ENCODE measurements at regions not wholly inside any gene's neighbourhood (a gene's known extent, or its start where the extent isn't known, plus 50 kb on each side); places are given as distances from the start of the nearest gene placed in this dataset.
"Not testable (repeated sequence)": the region's sequence is repeated elsewhere in the genome, so short reads cannot be mapped to it uniquely, and the experiment has no call there.

DNA sequence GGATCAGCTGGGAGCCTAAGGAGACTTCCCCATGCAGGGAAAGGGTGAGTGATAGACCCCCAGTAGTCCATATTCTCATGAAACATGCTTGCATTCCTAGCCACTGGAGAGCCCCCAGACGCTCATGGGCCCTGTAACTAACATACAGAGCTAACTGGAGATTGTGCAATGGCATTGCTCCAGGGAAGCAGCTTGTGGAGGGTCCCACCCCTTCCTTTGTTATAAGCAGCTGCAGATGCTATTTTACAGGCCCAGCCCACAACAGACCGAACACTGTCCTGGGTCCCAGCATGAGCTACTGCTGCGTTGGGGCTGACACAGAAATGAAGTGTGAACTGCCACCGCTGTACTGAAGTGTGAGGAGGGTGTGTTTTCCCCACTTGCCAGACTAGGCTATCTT is 1465.7 kb upstream of the DIAPH2 start:
- no peak for DNase-seq

DNA sequence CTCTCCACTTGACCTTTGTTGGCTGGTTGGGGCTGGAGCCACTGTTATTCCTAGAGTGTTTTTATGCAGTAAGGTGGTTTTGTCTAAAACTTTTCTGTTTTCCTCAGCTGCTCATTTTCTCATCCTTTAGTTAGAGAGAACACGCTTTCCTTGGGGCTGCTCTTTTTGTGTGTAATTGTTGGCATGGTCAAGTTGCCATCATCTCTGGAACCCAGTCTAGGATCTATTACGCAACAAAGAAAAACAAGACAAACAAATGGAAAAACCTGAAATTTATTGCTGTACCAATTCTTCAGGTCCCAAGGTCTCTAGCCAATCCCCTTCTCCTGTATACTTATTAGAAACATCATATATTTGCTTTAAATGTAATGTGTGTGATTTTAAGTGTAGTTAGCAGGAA is 1436.3 kb upstream of the DIAPH2 start:
- no peak for DNase-seq

DNA sequence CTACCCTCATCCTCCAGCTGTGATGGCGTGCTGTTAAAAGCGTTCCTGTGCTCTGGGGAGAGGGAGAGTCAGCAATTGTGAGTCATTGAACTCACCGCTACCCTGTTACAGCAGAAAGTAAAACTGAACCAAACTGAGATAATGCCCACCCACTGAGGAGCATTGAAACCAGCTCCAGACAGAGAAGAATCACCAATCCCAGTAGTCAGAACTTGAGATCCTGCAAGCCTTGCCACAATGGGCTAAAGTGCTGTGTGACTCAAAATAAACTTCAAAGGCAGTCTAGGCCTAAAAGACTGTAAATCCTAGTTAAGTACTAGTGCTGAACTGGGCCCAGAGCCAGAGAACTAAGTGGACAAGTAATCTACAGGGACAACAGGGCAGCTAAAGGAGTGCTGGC is 1394.2 kb upstream of the DIAPH2 start:
- DNase-seq, result no peak

DNA sequence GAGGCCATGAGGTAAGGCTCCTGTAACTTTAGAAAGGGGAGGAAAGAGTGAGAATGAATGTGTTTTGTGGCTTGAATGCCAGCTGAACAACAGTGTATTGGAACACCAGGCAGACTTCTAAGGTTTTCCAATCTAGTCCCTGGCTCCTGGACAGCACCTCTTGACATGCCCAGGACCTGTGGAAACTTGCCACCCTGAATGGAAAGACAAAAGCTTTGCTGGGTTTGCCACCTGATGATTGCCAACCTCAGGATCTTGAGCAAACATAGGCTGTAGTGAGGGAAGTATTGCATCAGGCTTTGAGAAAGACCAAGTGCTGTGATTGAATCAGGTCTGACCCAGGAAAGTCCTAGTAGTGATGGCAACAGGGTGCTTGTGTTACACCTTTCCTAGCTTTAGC is 1393.1 kb upstream of the DIAPH2 start:
- DNase-seq, result no peak

DNA sequence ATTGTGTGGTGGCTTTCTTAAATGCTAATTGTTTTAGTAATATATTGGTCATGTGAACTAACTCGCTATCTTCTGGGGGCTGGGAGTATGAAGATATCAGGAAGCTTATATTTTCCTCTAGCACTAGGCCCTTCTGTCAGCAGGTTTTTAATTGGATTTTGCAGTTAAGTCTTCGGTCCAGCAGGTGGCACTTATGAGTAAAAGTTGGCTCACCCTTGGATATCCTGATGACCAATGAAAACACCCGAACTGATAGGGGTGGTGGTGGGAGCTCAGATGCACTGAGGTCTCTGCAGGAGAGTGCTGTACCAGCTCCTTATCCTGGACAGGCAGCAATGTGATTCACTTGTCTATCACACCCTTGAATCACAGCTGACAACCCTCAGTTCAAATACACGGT is 1365.8 kb upstream of the DIAPH2 start:
- DNase-seq, result no peak

DNA sequence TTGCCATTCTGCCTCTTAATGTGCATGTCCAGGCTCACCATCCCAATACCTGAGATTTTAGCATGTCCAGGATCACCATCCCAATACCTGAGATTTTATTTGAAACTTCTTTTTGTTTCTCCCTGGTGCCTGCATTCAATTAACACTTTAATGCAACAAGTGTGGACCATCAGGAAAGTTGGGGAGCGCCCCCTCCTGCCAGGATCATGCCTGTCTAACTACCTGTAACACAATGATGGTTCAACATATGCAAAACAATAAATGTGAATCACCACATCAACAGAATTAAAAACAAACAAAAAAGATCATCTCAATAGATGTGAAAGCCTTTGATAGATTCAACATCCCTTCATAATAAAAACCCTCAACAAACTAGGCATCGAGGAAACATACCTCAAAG is 1359.5 kb upstream of the DIAPH2 start:
- DNase-seq, result no peak

DNA sequence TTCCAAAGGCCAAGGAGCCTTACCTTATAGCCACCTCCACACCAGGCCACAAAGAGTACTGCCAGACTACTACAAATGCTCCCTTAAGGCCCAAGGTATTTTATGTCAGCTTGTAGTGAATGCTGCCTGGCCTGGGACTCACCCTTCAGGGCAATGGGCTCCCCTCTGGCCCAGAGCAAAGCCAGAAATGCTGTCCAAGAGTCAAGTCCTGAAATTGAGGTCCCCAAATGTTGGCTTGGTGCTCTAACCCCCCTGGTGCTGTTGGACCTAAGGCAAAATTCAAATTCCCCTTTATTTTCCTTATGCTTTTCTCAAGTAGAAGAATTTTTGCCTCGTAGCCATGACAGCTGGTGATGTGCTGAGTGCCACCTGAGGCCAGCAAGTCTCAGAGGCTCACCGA is 1354.3 kb upstream of the DIAPH2 start:
- no peak for DNase-seq

DNA sequence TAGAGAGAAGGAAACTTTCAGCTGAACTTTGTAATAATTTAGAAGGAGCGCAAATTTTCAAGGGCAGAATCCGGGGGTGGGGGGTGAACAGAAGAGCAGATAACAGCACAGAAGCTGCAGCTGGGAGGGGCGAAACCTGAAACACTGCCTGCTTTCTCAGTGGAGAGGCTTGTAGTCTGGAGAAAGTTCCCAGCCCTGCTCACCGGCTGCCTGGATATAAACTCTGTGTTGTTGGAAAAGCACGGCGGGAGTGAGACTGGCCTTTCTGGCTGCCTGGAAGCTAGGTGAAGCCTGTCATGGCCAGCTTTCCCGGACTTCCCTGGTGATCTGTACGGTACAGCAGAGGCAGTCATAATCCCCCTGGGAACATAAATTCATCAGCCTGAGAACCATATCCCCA is 1352.1 kb upstream of the DIAPH2 start:
- no peak for DNase-seq

DNA sequence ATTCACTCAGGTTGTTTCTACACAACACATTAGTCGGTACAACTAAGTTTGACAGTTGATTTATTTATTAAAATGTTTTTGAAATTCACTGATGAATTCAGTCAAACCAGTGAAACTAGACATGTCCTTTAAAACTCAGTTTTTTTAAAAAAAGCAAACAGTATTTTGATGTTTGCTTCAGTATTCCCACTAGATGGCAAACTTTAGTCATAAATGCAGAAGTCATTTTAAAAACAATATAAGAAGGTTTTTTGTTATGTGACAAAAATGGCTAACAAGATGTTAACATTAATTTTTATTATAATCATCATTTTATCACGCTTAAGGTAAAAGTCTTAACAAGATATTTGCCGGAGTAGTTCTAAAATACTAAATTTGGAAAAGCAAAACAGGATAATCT is 1337.8 kb upstream of the DIAPH2 start:
- no peak for DNase-seq

DNA sequence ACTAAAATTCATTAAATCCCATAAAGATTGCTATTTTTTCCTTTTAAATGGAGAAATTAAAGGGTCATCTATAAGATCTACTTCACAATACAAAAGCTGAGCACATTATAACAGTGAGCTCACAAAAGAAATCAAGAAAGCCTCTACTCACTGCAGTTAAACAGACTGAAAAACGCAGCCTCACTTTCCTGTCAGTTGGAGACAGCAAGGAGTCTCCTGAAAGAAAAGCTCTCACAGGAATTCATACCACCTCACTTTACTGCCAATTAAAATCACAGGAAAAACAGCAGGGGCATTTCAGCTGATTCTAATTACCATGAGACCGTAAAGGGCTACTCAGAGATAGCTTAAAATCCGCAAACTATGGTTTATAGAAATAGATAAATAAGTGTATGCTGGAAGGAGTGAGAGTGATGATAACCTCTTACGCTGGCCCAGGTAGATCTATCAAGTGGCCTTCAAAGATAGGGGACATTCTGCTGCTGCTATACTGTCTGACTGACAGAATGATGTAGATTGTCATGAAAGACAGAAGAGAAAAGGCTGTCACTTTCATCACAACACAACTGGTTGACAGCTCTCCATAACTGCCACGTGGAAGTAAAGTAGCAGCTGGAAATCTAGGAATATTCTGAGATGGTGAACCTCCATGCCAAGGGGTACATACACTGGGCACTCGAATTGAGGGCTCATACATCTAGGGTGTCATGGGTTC is 1333.7 kb upstream of the DIAPH2 start:
- DNase-seq, result no peak

DNA sequence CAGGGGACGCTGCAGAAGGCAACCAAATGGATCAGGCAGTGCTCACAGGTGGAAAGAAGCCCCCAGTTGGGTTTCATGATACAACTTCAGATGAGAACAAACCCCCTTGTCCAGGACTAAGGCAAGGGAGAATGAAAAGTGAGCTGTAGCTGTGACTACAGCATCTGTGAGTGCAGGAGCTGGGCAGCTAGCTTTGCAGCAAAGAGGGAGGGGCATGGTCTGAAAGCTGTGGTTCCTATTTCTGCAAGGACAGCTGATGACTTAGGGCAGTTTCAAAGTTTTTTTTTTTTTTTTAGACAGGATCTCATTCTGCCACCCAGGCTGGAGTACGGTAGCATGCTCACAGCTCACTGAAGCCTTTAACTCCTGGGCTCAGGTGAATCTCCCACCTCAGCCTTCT is 1317.4 kb upstream of the DIAPH2 start:
- DNase-seq, result no peak

DNA sequence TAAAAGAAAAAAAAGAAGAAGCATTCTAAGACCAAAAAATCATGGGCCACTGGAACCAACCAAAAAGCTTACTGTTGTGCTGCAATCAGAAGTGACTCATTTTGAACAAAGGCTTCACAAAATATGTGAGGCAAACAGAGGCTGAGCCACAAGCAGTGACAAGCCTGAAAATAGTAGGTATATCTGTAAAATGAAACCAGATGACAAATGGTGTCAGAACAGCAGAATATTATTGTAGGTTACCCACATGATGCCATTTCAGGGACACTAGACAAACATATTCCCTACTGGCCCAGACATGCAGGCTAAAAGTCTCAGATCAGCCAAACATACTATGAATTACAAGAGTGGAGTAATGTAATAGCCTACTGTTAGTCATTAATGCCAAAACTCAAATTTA is 1301.8 kb upstream of the DIAPH2 start:
- DNase-seq, result no peak

DNA sequence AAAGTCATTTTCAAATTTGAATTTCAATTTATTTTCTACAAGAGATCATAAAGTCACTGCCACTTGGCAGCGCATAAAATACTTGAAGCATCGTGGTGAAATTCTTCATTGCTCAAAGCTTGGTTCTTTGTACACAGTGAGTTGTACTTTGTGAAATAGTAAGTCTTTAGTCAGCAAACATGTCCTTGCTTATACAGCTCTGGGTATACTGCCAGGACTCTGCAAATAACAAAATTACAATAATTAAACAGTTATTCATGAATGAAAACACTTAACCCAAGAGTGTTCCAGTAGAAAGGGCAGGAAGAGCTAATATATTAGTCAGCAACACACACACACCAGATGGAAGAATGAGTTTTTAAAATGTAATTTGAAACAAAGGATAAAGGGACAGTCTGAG is 1300.9 kb upstream of the DIAPH2 start:
- DNase-seq, result peak; percentile 31

DNA sequence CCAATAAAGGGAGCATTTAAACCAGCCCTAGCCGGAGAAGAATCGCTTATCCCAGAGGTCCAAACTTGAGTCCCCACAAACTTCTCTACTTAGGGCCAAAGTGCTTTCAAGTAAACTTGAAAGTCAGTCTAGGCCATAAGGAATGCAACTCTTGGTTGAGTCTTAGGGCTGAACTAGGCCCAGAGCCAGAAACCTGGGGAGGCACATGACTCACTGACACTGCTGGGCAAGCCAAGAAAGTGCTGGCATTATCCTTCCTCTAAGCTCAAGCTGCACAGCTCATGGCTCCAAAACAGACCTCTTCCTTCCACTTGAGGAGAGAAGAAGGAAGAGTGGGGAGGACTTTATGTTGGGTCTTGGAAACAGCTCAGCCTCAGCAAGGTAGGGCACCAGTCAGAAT is 1257.3 kb upstream of the DIAPH2 start:
- no peak for DNase-seq

DNA sequence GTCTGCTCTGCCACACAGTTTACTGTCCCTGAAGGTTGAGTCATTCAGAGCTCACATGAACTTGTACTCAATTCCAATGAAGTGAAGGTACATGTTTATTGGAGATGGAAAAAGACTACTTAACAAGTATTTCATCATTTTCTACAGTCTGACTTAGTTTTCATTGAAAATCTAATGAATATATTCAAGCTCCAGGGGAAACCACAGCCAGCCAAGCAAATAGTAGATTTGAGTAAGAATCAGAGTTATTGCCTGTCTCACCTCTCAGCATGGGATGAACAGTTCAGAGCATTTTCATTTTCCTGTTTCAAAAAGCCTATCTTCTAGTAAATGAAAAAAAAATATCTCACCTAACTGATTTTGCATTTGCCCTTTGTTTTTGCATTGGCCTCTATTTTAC is 1249.4 kb upstream of the DIAPH2 start:
- no peak for DNase-seq

DNA sequence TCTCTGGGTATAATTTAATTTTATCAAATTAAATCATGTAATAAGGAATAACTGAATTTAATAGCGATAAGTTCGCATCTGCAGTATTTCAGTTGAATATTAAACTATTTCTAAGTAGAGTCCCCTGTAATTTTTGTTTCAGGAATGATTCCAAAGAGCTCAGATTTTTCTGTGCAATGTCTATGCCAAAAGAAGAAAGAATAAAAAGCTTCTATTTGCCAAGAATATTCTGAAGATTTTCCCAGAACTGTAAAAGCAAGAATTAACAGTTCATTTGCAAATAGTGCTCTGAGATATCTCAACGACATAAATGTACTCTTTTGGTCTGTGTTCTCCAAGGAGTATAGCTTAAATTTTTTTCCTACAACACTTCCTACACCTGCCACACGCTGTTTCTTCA is 1242.8 kb upstream of the DIAPH2 start:
- no peak for DNase-seq

DNA sequence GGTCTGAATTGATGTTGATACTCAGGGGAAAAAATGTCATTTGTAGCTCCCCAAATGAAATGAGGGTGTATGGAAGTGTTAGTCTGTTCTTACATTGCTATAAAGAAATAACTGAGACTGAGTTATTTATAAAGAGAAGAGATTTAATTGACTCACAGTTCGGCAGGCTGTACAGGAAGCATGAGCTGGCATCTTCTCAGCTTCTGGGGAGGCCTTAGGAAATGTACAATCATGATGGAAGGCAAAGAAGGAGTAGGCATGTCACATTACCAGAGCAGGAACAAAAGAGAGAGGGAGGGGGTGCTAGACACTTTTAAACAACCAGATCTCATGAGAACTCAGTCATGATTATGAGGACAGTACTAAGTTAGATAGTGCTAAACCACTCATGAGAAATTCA is 1199.9 kb upstream of the DIAPH2 start:
- no peak for DNase-seq

DNA sequence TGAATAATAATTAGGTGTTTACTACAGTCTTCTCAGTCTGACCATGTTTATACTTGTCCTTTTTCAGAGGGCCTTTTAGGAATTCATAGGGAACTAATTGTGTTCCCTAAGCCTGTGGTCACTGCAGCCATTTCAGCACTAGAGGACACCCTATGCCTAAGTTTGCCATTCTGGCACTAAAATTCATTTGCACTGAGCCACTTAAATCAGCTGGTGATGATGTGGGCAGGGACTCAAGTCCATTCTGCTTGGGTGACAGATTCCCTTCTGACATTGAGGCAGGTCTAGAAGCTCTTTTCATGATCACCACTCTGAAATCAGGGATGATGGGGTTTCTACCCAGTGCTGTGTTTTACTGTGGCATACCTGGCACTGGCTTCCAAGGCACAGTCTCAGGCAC is 1178.9 kb upstream of the DIAPH2 start:
- no peak for DNase-seq

DNA sequence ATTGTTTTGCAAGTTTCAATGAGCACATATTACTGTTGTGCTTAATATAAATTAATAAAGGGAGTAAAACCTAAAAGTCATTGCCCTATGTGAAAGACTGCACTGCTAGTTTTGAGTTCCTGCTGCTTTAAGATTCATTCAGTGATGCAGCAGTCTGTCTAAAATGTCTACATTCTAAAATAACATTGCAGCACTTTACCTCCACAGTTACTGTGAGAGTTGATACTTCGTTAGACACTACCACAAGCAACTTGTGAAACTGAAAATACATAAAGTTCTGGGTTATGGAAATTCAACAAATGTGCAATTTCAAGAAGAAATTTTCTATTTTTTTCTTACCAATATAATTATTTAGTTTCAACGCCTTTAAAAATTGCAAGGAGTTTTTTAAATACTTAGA is 1175.2 kb upstream of the DIAPH2 start:
- DNase-seq, result no peak

DNA sequence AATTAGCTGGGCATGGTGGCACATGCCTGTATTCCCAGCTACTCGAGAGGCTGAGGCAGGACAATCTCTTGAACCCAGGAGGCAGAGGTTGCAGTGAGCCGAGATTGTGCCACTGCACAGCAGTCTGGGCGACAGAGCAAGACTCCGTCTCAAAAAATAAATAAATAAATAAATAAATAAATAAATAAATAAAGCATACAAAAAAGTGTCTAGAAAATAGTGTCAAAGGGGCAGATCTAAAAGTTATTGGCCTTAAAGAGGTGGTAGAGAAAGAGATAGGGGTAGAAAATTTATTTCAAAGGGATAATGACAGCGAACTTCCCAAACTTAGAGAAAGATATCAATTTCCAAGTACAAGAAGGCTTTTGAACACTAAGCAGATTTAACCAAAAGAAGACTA is 1160.6 kb upstream of the DIAPH2 start:
- not testable (repeated sequence) for DNase-seq

DNA sequence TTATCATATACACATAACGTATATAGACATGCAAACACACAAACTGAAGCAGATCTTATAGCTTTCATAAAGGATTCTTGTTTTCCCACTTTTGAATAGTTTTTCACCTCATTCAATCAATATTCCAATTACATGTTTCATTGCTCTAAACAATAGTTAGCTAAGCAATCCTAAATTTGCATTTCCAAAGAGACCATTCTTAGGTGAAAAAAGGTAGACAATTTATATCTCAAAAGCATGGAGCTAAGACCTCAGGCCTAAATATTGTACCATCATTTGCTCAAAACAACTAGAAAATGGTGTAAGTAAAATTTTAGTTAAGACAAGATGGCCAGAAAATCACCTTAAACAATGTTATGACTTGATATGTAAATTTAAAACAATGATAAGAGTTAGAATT is 1148.5 kb upstream of the DIAPH2 start:
- no peak for DNase-seq

DNA sequence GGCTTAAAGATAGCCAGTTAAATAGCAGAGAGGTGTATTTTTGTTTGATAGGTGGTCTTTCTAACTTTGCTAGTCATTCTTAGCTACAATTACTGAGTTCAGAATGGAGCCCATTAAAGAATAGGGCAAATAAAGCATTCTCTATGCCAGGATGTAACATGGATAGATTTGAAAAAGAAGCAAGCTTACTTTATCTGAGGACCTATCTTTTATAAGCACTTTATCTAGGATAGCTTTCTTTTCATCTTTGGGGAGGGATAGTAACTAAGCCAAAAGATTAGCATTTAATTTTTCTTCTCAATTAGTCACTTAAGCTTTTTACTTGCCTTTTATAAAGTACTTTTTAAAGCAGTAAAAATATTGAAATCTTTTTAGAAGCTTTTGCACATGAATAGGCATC is 1148.0 kb upstream of the DIAPH2 start:
- no peak for DNase-seq

DNA sequence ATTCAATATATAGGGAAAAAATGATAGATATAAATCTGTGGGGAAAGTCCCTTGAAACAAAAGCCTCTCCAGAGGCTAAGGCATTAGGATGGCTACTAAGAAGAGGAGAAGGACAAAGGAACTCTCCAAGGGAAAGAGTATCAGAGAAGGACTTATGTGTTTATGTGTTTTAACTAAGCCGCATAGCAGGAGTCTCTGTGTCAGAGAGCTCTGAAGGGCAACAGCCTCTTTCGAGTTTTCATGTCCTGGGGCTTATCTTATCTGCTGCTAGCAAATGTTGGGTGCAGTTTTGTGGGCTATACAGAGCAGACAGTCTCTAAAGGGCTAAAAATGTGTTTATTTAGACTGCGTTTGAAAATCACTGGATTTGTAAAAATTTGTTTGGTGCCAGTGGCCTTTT is 1145.6 kb upstream of the DIAPH2 start:
- DNase-seq, result no peak

DNA sequence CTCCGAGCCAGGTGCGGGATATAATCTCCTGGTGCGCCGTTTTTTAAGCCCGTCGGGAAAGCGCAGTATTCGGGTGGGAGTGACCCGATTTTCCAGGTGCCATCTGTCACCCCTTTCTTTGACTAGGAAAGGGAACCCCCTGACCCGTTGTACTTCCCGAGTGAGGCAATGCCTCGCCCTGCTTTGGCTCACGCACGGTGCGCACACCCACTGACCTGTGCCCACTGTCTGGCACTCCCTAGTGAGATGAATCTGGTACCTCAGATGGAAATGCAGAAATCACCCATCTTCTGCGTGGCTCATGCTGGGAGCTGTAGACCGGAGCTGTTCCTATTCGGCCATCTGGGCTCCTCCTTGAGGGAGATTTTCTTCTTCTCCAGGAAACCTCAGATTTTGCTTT is 1135.1 kb upstream of the DIAPH2 start:
- not testable (repeated sequence) for DNase-seq

DNA sequence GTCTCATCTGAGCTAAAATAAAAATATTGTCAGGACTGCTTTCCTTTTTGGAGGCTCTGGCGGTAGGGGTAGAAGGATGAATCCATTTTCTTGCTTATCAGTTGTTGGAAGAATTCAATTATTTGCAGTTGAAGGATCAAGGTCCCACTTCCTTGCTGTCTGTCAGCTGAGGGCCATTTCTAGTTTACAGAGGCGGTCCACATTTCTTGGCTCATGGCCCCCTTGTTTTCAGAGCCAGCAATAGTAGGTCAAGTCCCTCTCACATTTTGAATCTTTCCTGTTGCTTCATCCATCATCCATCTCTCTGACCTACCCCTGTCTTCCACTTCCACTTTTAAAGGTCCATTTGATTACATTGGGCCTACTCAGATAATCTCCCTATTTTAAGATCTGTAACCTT is 1099.3 kb upstream of the DIAPH2 start:
- no peak for DNase-seq

DNA sequence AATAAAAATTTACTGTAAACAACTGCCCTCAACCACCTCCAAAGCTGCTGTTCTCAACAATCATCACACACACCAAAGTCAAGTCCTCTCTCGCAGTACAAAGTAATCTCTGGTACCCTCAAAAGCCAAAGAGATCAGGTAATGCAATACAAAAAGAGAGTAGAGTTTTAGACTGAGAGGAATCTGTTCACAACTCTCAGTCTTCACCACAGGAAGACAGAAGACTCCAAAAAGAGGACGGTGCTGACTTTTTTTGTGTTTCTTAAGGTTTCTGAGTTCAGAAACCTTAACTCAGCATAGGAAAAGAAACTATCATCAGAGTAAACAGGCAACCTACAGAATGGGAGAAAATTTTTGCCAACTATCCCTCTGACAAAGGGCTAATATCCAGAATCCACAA is 1072.3 kb upstream of the DIAPH2 start:
- DNase-seq, result no peak
